HG03196 (cell line): ENCODE measurements at regions not wholly inside any gene's neighbourhood (a gene's known extent, or its start where the extent isn't known, plus 50 kb on each side); places are given as distances from the start of the nearest gene placed in this dataset.

Experiments
- ATAC-seq: cut with Tn5 transposase; IDR thresholded peaks from one replicate; pipeline ENCODE4 v1.9.1; 2021; ENCODE audit not compliant: unreplicated experiment

DNA sequence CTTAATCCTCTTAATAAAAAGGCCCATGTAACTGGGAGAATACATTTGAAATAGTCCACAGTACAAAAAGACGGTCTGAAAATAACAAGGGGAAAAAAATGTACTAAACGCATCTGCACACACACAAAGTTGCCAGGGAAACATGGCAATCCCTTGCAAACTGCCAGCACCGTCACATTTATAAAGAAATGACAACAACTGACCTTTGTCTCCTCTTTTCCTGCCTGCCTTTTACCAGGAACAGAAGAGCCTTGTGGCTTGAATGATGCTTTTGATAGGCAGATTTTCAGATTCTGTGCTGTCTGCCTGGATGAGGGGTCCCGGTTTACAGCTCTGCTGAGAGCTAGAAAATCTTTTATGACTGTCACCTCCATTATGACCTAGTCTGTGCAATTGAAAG lies 308.6 kb upstream of the ZFP64 start:
- no peak for ATAC-seq

DNA sequence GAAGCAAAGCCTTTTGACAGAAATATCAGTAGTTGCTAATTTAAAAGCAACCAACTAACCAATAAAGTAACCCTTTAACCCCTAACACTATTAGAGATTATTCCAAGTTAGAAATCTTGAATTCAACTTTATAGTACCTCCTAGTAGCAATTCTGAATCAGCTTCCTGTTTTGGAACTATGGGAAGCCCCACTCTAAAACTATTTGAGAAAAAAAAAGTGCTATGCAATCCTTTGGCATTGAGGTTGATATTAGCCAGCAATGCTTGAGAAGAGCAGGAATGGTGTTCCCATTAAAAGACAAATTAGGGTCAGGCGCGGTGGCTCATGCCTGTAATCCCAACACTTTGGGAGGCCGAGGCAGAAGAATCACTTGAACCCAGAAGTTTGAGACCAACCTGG lies 306.2 kb upstream of the ZFP64 start:
- ATAC-seq, result no peak

DNA sequence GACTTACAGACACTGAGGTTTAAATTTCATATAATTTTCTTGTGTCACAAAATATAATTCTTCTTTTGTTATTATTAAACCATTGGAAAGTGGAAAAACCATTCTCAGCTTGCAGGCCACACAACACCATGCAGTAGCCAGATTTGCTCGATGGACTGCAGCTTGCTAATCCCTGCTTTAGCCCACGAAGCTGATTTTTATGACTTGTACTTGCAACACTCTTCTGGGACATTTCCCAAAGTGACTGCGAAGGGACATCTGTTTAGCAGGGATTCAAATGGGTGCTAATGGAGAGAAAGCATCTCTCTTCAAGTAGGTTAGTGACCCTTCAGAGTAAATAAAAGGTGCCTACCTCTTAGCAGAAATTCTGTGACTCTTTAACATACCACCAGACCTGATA lies 304.6 kb upstream of the ZFP64 start:
- ATAC-seq, result no peak

DNA sequence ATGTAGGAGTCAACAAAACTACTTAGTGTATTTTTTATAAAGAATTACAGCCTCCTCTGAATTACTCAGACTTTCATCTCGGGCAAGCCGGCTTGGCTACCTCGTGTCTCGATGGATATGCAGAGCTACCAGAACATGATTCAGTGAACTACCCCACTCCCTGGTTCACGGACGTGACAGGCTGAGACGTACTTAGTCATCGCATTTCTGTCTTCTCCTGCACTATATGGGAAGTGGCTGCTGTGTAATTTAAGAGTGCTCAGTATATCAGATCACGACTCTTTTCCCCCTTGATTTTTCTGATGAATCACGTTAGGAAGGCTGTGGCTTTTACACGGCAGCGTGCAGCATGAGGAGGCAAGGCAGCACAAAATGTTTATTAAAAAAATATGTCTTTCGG lies 302.7 kb upstream of the ZFP64 start:
- ATAC-seq, result no peak

DNA sequence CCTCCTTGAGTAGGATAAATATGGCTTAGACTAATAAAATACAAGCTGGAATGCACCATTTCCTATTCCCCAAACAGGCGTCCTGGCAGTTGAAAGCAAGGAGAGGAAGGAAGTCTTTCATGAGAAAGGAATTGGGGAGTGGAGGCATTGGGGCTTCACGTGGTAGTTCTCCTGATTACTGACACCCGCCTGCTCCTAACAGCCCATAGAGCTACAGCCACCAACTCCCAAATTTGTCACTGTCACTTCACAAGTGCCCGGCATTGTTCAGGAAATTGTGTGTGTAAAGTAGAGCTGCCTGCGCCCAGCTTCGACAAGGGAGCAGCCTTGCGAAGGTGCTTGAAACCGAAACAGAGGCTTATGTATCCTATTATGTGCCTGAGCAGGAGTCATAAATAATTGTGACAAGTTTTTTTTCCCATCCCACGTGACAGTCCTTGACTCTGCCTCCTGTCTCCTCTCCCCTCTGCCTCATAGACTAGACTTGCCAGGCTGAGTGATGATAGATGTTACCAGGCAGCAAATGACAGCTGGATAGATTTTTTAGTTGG lies 301.7 kb upstream of the ZFP64 start:
- no peak for ATAC-seq

DNA sequence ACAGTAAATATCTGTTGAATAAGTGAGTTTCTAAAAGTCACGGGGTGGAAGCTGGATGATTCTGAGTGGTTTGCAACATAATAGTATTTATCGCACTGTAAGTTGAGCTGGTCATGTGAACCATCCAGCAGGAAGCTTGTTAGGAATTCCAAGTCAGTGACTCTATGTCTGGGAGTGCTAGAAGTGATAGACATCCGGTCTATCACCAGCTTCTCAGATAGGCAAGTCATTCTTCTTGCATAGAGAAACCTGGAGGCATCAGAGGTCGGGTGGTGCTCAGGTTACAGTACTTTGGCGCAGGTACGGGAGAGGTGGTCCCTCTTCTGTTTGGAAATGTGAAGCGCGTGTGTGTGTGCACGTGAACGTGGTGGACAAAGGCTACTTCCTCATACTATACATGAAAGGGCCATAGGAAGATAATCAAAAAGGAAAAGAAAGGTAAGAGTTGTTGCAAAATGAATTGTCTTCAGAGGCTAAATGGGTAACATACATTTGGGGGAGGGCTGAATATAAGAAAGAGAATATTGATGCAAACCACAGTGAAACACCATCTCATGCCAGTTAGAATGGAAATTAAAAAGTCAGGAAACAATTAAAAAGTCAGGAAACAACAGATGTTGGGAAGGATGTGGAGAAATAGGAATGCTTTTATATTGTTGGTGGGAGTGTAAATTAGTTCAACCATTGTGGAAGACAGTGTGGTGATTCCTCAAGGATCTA lies 299.3 kb upstream of the ZFP64 start:
- ATAC-seq, result no peak

DNA sequence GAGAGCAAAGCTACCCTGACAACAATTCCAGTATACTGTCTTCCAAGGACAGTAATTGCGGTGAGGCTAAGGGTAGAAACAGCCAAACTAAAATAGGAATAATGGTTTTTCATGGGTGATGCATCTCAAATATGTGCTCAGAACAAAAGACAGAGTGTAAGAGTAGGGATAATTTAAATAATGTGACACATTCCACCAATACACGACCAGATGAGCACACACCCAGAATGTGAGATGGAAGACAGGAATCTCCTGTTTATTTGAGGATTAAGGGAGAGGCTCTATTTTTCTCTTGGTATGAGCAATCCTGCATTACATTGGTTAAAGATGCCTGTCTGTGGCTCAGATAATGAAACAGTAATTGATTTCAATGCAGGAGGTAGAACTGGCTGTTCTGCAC lies 292.9 kb upstream of the ZFP64 start:
- ATAC-seq, result no peak

DNA sequence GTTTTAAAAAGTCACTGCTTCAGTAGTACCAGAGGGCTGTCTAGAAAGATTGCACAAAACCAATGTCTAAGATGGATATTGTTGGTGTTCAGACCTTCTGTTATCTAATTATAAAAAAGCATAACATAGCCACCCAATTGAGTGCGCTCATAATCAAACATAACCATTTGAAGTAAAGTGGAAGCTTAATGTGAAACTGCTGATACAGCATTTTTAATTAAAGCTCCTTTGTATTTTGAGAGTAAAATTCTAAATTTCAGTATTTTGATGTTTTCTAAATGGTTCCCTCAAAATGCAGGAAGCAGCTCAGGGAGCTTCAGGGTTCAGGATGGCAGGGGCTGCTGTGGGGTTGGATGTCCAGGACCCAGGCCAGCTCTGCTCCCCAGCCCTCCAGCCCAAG lies 291.8 kb upstream of the ZFP64 start:
- ATAC-seq, result no peak

DNA sequence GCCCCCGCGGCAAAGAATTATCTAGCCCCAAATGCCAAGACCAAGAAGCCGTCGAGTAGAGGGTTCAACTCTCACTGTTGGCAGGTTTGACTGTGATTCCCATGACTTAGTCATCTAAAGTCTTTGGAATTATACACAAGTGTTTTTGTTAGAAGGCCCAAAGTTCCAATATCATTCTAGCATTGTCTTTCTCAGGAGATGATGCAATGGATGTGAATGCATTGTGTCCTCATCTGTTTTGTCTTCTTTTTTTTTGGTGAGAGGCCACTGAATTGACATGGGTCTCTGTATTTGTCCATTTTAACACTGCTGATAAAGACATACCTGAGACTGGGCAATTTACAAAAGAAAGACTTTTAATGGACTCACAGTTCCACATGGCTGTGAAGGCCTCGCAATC lies 290.5 kb upstream of the ZFP64 start:
- ATAC-seq, result no peak

DNA sequence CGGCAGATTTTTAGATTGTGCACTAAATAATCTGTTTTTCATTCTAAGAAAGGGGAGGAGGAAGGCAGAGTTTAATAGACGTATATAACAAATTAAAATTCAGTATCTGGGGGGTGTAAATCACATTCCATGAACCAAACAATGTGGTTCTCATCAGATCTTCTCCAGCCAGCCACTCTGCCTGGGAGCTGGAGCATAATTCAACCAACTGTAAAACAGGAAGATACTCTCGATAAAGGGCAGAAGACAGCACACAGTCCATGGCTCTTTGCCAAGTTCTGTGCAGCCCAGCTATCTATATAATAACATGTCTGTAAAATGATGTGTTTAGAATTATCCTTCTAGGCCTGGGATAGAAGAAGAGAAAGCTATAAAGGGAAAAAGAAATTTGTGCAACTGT lies 289.9 kb upstream of the ZFP64 start:
- no peak for ATAC-seq

DNA sequence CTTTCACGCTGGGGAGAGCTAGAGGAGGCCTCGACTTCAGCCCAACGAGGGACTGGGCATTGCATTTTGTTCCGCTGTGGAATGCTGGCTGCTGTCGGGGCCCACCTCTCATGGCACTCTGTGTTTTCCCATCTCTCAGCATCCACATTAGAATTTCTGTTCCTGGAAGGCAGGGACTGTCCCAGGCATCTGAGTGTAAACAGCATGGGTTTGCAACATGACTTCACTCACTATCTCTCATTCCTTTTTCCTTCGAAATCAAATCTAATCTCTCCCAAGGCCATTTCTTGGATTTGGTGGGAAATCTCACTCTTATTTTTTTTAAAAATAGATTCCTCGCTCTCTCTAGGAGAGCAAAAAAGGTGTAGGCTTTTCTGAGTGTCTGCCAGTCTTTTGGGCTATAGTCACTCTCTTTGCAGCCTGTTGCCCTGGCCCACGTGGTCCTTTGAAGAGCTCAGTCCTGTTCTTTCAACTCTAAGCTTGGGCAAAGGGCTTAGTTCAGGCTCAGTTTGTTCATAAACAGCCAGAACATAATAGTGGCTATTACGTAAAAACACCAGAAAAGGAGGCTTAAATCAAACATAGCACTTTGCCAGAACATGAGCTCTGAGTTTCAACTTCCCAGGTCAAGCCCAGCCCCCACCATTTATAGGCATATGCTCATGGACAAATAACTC lies 284.6 kb upstream of the ZFP64 start:
- no peak for ATAC-seq

DNA sequence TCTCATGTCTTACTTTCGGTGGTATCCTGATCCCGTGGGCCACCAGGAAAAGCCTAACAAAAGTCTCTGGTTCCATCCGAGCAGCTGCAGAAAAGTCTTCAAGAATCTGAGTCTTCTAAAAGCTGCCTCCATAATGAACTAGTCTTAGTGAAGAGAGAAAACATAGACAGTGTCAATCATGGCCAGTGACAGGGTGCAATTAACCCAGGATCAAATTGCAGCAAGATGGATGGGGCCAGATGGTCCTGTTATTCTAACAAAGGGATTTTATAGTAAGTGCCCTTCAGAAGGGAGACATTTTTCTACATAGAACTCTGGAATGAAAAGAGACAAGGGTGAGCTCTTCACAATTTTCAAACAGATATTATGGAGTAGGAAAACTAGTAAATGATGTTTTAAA lies 281.6 kb upstream of the ZFP64 start:
- no peak for ATAC-seq

DNA sequence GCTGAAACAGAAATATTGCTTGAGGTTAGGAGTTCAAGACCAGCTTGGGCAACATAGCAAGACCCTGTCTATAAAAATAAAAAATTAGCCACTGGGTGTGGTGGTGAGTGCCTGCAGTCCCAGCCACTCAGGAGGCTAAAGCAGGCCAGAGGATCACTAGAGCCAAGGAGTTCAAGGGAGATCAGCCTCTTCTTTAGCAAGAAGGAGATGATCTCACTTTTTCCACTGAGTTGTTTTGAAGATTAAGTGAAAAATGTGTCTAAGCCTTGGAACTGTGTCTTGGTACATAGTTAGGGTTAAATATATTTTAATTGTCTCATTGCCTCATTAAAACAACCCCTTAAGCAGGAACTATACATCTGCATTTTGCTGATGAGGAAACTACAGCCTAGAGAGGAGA lies 279.0 kb upstream of the ZFP64 start:
- ATAC-seq, result no peak

DNA sequence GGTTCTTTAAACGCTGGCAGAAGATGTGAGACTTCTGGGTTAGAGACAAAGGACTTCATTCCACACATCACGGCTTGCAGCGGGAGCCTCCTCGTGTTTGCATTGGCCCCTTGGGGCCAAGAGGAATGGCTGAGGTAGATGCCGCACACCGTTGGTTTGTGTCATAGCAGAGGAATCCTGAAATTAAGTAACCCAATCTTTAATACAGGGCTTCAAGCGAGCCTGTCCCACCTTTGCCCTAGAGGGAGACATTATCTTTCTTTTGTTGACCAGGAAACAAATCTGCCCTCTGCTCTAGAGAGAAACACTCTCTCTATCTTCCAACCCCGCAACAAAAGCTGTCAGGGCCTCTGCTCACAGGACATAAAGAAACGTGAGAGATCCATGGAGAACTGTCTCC lies 277.5 kb upstream of the ZFP64 start:
- ATAC-seq, result no peak

DNA sequence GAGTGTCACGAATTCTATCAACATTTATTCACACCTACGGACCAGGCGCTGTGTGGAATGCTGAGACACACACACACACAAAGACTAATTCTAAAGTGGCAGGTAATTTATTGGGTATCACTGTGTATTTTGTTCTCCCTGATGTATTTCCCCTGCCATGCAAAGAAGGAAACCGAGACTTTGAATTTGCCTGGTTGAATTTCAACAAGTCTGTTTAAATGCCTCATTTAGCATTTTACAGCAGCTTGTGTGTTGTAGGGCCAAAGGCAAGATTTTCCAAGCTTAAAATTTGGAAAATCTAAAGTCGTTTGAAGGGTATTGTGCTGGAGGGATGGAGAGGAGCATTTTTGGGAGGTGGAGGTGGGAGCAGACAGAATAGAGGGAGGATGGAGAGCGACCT lies 274.4 kb upstream of the ZFP64 start:
- no peak for ATAC-seq

DNA sequence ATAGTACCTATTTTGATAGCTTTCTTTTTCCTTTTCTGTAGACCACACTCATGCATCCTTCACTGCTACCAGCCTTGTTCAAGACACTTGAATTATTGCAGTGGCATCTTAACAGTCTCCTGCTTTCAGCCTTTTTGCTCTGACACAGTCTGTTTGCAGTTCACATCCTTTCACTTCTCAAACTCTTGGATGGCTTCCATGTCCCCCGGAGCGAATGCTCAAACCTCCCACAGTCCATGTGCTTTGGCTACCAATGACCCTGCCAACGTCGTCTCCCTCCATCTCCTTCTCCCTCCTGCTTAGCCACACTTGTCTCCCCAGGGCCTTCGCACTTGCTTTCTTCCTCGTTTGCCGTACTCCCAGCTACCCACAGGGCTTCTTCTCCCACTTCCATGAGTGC lies 270.0 kb upstream of the ZFP64 start:
- no peak for ATAC-seq

DNA sequence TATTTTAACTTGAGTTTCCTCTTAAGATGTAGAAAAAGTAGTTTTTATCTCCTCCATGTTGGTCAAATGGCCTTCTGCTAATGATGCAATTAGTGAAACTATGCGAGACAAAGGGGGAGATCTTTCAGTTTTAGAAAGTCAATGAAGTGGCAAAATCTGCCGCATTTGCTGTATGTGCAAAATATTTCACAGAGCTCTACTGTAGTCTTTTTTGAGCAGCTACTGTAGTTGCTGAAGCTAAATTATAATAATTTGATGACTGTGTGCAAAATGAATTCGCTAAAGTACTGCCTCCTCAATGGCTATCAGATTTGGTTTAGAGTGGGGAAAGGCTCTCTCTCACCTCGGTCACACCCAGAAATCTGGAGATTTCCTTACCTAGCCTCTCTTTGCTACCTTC lies 267.6 kb upstream of the ZFP64 start:
- no peak for ATAC-seq

DNA sequence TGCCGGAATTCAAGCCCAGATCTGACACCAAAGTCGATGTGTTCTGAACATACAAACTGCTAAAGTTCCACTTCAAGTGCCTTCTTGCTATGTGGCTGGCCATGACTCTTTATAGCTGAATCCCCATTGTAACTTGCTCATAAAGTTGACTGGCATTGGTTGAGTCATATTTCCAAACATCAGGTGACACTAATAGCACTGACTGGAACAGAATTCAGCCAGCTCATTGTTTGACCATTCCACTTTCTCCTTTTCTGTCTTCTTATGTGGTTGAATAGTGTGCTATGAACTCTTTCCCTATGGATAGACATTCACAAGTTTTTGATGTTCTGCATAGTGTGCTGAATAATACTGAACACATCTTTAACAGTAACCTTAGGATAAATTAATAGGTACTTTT lies 266.2 kb upstream of the ZFP64 start:
- ATAC-seq, result no peak

DNA sequence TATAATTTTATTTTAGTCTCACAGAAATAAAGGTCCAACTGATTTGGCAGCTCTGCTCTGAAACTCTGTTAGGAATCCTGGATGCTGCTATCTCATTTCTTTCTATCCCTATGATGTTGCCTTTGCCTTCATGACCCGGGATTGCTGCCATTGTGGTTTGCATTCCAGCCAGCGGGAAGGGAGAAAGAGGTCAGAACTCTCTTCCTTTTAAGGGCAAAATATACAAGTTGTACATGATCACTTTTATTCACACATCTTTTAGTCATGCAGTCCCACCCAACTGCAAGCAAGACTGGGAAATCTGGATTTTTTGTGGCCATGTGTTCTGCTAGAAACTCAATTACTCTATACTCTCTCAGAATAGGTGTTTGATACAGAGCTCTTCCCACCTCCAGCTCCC lies 263.1 kb upstream of the ZFP64 start:
- ATAC-seq, result no peak

DNA sequence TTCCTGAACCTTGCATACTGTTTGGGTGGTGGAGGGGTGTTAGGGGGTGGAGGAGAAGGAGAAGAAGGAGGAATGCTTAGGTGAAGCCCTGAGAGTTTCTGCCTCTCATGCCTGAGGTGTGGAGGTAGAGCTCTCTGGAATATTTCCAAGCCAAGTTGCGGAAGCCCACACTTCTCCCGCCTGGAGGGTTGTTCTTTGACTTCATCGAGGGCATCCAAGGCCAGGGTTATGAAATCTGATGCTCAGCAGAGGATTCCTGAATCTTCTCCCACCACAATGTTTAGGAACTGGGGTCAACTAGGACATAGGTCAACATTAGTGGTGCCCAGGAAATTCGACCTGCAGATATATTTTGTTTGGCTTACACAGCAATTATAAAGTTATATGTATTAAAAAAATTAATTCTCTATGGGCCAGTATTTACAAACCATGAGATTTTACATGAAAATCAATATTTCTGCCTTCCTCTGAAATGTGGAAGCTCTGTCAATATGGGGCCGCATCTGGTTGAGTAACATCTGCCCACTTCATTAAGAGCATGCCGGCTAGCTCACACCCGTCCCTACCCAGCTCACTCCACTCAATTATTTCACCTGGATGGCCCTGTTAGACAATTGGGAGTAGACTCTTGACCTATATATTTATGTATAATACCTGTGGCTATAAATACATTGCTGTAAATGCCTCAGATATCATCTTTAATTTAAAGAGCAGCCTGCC lies 257.1 kb upstream of the ZFP64 start:
- no peak for ATAC-seq

DNA sequence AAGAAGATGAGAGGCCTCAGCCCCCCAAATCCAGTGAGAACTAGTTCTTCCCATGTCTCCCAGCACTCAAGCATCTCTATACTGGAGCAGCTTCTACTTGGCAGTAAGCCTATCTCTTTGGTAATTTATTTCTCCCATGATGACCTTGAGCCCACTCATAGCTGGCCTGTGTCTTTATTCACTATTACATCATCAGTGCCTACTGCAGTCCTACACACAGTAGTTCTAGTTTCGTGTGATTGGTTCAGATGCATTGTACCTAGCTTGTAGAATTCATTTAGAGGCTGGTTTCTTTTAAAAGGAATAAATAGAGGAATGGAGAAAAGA lies 255.6 kb upstream of the ZFP64 start:
- no peak for ATAC-seq
